ENCODE measurements at regions not wholly inside any gene's neighbourhood (a gene's known extent, or its start where the extent isn't known, plus 50 kb on each side); places are given as distances from the start of the nearest gene placed in this dataset.

- no peak for DNase-seq
Measured at GRCh38 chr4:123545667-123546572, 149.3 kb downstream of the SPRY1 start.

GRCh38 chr4:123546573-123547060 lies 150.0 kb downstream of the SPRY1 start:
- no peak for DNase-seq

- DNase-seq, result peak; percentile 47
Measured at GRCh38 chr4:123547216-123548165, 150.9 kb downstream of the SPRY1 start.

GRCh38 chr4:123553279-123553678 lies 156.7 kb downstream of the SPRY1 start:
- DNase-seq, result no peak

- no peak for DNase-seq
Measured at GRCh38 chr4:123553733-123554637, 157.4 kb downstream of the SPRY1 start.

GRCh38 chr4:123554801-123555232 lies 158.2 kb downstream of the SPRY1 start:
- no peak for DNase-seq

- no peak for DNase-seq
Measured at GRCh38 chr4:123555233-123555806, 158.7 kb downstream of the SPRY1 start.

- no peak for DNase-seq
Measured at GRCh38 chr4:123555807-123556273, 159.2 kb downstream of the SPRY1 start.

GRCh38 chr4:123556526-123556925 lies 159.9 kb downstream of the SPRY1 start:
- no peak for DNase-seq

GRCh38 chr4:123557857-123558536 lies 161.4 kb downstream of the SPRY1 start:
- no peak for DNase-seq

- no peak for DNase-seq
Measured at GRCh38 chr4:123558865-123559264, 162.3 kb downstream of the SPRY1 start.

- DNase-seq, result no peak
Measured at GRCh38 chr4:123559955-123560871, 163.6 kb downstream of the SPRY1 start.

GRCh38 chr4:123561525-123561924 lies 164.9 kb downstream of the SPRY1 start:
- DNase-seq, result no peak

- DNase-seq, result no peak
Measured at GRCh38 chr4:123562994-123563750, 166.6 kb downstream of the SPRY1 start.

- DNase-seq, result peak; percentile 26
Measured at GRCh38 chr4:123564758-123565346, 168.3 kb downstream of the SPRY1 start.

- DNase-seq, result no peak
Measured at GRCh38 chr4:123568936-123569335, 172.3 kb downstream of the SPRY1 start.

- no peak for DNase-seq
Measured at GRCh38 chr4:123569541-123569940, 172.9 kb downstream of the SPRY1 start.

- DNase-seq, result no peak
Measured at GRCh38 chr4:123573866-123574508, 177.4 kb downstream of the SPRY1 start.
